LNCaP clone FGC (cell line): ENCODE measurements at regions not wholly inside any gene's neighbourhood (a gene's known extent, or its start where the extent isn't known, plus 50 kb on each side); places are given as distances from the start of the nearest gene placed in this dataset.
A peak's percentile ranks its signal among the peaks of the same experiment; 100 is the strongest.

ENCODE experiments used
- DNase-seq: peaks from one replicate; pipeline ENCODE4 v3.0.0-alpha.2; 2011; ENCODE audit warnings: low read depth
- H3K4me3 ChIP-seq: 2 replicates; pipeline ENCODE4 v1.5.1; 2011; ENCODE audit warnings: mild to moderate bottlenecking, low read depth, low read length, control low read depth
- TF ChIP-seq, protein P1 (sequence below): IDR thresholded peaks from 2 replicates; pipeline ENCODE4 v1.5.1; 2012; ENCODE audit warnings: mild to moderate bottlenecking; ENCODE audit not compliant: control insufficient read depth, insufficient read depth; ENCODE audit errors: extremely low read depth

DNA sequence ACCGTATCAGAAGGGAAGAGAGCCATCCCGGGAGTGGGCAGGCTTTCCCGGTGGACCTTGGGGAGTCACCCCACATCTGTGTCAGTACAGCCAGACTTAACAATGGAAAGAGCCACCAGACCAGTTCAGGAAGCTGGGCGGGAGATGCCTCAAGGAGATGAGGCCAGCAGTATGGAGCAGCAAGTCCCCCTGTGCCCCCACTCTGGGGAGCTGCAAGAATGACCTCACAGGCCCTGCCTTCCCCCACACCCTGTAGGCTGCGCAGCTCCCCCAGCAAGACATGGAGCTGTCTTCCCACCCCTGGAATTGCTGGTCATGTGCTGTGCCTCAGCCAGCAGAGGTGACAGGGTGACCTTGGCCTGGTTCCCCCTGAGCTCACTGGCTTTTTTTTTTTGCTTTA lies 76.8 kb upstream of the INSIG1 start:
- H3K4me3 ChIP-seq: no peak overlapping the region
- TF ChIP-seq, protein P1, sequence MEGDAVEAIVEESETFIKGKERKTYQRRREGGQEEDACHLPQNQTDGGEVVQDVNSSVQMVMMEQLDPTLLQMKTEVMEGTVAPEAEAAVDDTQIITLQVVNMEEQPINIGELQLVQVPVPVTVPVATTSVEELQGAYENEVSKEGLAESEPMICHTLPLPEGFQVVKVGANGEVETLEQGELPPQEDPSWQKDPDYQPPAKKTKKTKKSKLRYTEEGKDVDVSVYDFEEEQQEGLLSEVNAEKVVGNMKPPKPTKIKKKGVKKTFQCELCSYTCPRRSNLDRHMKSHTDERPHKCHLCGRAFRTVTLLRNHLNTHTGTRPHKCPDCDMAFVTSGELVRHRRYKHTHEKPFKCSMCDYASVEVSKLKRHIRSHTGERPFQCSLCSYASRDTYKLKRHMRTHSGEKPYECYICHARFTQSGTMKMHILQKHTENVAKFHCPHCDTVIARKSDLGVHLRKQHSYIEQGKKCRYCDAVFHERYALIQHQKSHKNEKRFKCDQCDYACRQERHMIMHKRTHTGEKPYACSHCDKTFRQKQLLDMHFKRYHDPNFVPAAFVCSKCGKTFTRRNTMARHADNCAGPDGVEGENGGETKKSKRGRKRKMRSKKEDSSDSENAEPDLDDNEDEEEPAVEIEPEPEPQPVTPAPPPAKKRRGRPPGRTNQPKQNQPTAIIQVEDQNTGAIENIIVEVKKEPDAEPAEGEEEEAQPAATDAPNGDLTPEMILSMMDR: no peak
- DNase-seq: no peak

GRCh38 chr7:155221547-155221946 lies 76.1 kb upstream of the INSIG1 start:
- H3K4me3 ChIP-seq: no peak overlapping the region
- TF ChIP-seq, protein P1: no peak
- DNase-seq: no peak

GRCh38 chr7:155222061-155222460 lies 75.6 kb upstream of the INSIG1 start:
- no peak overlapping the region for H3K4me3 ChIP-seq
- TF ChIP-seq, protein P1: no peak
- DNase-seq: no peak

- no peak overlapping the region for H3K4me3 ChIP-seq
- no peak for DNase-seq
- TF ChIP-seq, protein P1: no peak
Measured at GRCh38 chr7:155222573-155222972, 75.1 kb upstream of the INSIG1 start.

DNA sequence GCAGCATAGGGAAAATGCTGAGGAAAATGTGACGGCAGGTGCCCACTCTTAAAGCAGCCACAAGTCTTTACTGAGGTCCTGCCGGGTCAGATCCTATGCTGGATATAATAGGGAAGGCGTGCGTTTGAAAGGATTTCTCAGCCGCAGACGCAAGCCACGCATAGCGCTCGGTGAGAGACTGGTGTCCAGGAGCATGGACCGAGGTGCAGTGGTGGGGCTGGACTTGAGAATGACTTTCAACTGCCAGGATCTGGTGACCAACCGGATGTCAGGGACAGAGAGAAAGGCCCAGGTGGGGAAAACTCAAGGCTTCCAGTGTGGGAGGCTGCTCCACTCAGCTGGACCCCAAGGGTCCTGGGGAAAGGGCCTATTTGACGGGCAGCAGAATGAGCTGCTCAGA lies 74.7 kb upstream of the INSIG1 start:
- H3K4me3 ChIP-seq: no peak overlapping the region
- no peak for DNase-seq
- TF ChIP-seq, protein P1: no peak

DNA sequence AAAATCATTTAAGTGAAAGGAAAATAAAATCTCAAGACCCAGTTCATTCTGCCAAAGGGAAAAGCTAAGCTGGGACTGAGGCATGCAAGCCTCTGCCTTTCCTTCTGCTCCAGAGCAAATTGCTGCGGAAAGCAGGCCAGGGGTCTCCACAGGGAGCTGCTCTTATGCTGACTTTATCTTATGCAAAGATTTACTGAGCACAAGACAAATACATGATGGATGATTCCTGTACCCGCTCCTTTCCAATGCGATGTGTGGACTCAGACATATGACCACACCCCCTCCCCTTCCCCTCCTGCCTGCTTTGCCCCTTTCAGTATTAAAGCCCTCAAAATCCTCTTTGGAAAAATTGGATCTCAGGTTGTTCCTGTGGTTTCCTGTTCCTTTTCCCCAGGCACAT lies 74.2 kb upstream of the INSIG1 start:
- TF ChIP-seq, protein P1: no peak
- DNase-seq: no peak
- no peak overlapping the region for H3K4me3 ChIP-seq

DNA sequence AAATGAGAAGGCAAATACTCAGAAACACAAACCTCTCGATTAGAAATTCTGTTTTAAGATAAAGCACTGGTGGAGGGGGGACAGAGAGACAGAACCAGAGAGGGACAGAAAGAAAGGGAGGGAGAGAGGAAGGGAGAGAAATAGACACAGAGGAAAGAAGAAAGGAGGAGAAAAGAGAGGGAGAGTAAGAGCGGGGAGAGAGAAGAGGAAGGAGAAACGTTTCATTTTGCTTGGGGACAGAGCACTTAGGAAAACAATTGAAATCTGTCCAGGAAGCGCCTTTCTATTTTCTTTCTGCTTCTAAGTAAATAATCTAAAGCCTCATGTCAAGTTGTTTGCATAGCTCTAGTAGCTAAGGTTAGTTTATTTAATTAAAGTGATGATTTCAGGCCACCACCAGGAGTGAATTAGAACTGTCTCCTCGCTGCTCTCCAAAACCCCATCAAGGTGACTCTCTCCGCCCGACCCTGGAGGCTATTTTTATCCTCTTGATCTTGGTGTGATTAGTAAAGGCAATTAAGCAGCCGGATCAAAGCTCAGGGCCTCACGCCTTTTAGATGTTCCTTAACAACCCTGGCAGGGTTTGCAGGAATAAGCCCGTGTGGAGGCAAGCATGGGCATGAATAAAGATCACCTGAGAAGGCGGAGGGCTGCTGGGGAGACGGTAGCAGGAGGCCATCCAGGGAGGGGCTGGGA lies 73.4 kb upstream of the INSIG1 start:
- H3K4me3 ChIP-seq: no peak overlapping the region
- TF ChIP-seq, protein P1: no peak
- DNase-seq: peak; percentile 78
